Neural progenitor cell (in vitro differentiated cells): ENCODE measurements at regions not wholly inside any gene's neighbourhood (a gene's known extent, or its start where the extent isn't known, plus 50 kb on each side); places are given as distances from the start of the nearest gene placed in this dataset.

ENCODE experiments used
- CTCF ChIP-seq: fragments of 200-600 bp; sonication (generic); IDR thresholded peaks from 2 replicates; pipeline ENCODE4 v1.5.1; 2017; ENCODE audit warnings: antibody characterized with exemption, mild to moderate bottlenecking
- EZH2 ChIP-seq: fragments of 200-600 bp; sonication (generic); IDR thresholded peaks from 2 replicates; pipeline ENCODE4 v1.6.1; 2017; ENCODE audit warnings: antibody characterized with exemption, mild to moderate bottlenecking, moderate library complexity

GRCh38 chrX:113522814-113523213, 682.2 kb upstream of the AMOT start:
- TF ChIP-seq CTCF = no peak
- TF ChIP-seq EZH2 = no peak
